Fibroblast of mammary gland (primary cell): ENCODE measurements at regions not wholly inside any gene's neighbourhood (a gene's known extent, or its start where the extent isn't known, plus 50 kb on each side); places are given as distances from the start of the nearest gene placed in this dataset.
"Not testable (repeated sequence)": the region's sequence is repeated elsewhere in the genome, so short reads cannot be mapped to it uniquely, and the experiment has no call there.

Source experiments
- DNase-seq: peaks from one replicate; pipeline ENCODE4 v3.0.0-alpha.2; 2010; ENCODE audit warnings: low read depth
- H3K4me3 ChIP-seq: 2 replicates; pipeline ENCODE4 v1.5.1; 2011; ENCODE audit warnings: low read depth, mild to moderate bottlenecking, low read length, moderate library complexity; ENCODE audit not compliant: control insufficient read depth
- TF ChIP-seq, protein P1 (sequence below): conservative IDR thresholded peaks from 2 replicates; pipeline ENCODE4 v1.5.1; 2011; ENCODE audit warnings: low read depth, low read length, inconsistent platforms; ENCODE audit not compliant: control insufficient read depth, insufficient read depth

DNA sequence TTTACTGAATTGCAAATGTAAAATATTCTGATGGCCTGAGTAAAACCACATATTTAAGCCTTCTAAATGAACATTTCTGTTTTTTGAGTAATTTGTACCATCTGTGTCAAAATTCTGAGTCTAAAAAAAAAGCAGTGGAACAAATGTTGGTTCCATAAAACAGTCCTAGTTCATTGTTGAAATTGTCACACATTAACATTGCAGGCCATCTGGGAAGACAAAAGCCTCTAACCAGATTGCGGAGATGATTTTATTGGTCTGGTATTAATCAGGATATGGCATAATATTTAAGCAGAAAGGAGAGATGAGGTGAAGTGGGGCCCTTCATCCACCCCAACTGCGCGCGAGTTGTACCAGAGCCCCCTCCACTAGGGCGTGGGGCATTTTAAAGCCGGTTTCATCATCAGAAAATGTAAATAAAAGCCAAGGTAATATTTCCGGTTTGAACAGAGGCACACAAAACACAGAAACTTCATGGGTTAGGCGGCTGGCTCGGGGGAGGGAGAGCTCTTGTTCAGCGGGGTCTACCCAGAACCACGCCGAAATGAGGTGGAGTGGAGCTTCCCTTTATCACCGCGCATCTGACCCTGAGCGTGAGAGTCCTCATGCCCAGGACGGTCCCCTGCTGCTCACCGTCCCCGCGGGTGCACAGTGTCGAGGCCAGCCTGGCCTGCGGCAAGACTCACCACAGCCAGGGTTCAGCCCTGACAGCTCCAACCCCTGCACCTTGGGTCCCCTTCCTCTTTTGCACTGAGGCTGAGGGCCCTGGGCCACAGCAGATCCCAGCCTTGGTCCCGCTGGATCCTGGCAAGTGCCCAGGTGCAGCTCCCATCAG lies 169.2 kb downstream of the URI1 start:
- DNase-seq: no peak
- H3K4me3 ChIP-seq: no peak overlapping the region
- TF ChIP-seq, protein P1, sequence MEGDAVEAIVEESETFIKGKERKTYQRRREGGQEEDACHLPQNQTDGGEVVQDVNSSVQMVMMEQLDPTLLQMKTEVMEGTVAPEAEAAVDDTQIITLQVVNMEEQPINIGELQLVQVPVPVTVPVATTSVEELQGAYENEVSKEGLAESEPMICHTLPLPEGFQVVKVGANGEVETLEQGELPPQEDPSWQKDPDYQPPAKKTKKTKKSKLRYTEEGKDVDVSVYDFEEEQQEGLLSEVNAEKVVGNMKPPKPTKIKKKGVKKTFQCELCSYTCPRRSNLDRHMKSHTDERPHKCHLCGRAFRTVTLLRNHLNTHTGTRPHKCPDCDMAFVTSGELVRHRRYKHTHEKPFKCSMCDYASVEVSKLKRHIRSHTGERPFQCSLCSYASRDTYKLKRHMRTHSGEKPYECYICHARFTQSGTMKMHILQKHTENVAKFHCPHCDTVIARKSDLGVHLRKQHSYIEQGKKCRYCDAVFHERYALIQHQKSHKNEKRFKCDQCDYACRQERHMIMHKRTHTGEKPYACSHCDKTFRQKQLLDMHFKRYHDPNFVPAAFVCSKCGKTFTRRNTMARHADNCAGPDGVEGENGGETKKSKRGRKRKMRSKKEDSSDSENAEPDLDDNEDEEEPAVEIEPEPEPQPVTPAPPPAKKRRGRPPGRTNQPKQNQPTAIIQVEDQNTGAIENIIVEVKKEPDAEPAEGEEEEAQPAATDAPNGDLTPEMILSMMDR: no peak

DNA sequence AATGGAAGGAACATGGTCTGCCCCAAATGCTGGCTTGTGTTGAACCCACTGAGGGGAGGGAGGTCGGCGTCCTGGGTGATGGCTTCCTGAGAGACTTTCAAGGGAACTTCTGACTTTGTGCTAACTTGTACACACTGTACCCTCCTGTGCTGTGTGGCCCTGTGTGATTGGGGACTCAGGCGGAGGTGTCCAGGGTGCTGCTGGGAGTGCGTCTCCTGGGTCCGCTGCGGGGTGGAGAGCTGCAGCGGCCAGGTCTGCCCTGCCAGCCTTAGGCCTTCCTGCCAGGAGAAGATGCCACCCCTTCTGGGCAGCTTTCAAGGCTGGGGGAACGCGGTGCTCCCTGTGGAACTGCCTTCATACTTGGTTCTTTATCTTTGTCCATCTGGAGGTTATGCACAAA lies 170.1 kb downstream of the URI1 start:
- TF ChIP-seq, protein P1: no peak
- H3K4me3 ChIP-seq: no peak overlapping the region
- no peak for DNase-seq

- TF ChIP-seq, protein P1: no peak
- no peak overlapping the region for H3K4me3 ChIP-seq
- no peak for DNase-seq
Measured at GRCh38 chr19:30112666-30113065, 170.6 kb downstream of the URI1 start.

DNA sequence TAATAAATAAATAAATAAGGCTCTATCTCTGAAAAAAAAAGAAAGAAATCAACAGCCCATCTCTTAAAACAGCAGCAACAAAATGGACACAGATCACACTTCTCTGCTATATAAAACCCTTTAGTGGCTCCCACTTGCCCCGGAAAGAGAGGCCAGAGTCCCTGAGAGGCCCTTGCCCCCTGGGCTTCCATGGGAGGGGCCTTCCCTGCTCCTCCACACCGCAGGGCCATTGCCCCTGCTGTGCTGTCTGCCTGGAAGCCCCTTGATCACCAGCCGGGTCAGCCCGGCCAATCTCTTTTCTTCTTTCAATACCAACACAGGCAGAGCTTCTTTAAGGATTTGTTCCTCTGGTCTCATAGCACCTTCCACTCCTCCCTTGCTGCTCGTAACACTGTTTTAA lies 171.1 kb downstream of the URI1 start:
- TF ChIP-seq, protein P1: no peak
- no peak for DNase-seq
- no peak overlapping the region for H3K4me3 ChIP-seq

DNA sequence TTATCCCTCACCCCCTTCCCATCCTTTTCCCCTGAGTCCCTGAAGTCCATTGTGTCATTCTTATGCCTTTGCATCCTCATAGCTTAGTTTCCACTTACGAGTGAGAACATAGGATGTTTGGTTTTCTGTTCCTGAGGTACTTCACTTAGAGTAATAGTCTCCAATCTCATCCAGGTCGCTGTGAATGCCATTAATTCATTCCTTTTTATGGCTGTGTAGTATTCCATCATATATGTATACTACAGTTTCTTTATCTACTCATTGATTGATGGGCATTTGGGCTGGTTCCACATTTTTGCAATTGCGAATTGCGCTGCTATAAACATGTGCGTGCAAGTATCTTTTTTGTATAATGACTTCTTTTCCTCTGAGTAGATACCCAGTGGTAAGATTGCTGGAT lies 172.1 kb downstream of the URI1 start:
- not testable (repeated sequence) for H3K4me3 ChIP-seq, DNase-seq

DNA sequence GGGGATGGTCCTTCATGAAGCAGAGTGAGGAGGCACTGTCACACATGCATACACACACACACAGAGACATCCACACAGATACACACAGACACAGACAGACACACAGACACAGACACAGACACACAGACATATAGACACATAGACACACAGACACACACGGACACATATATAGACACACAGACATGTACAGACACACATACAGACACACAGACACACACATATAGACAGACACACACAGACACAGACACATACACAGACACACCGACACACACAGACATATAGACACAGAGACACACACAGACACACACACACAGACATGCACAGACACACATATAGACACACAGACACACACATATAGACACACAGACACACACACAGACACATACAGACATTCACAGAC lies 173.9 kb downstream of the URI1 start:
- no peak overlapping the region for H3K4me3 ChIP-seq
- TF ChIP-seq, protein P1: no peak
- no peak for DNase-seq

DNA sequence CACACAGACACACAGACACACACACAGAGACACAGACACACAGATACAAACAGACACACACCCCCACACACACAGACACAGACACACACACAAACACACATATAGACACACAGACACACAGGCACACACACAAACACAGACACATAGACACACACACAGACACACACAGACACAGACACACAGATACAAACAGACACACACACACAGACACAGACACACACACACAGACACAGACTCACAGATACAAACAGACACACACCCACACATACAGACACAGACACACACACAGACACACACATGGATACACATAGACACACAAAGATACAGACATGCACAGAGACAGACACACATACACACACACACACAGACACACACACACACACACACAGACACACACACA lies 174.5 kb downstream of the URI1 start:
- no peak overlapping the region for H3K4me3 ChIP-seq
- no peak for DNase-seq
- TF ChIP-seq, protein P1: no peak
